Loucy (cell line): ENCODE measurements at regions not wholly inside any gene's neighbourhood (a gene's known extent, or its start where the extent isn't known, plus 50 kb on each side); places are given as distances from the start of the nearest gene placed in this dataset.

Experiments used
- H2AFZ ChIP-seq: fragments of 200-600 bp; sonication (generic); 2 replicates; pipeline ENCODE4 v1.6.0; 2016; ENCODE audit warnings: antibody characterized with exemption, mild to moderate bottlenecking, low read length, moderate library complexity
- H3F3A ChIP-seq: fragments of 200-600 bp; 2 replicates; pipeline ENCODE4 v1.6.0; 2016; ENCODE audit warnings: antibody characterized with exemption, low read depth, mild to moderate bottlenecking
- H3K27me3 ChIP-seq: fragments of 200-600 bp; sonication (generic); 2 replicates; pipeline ENCODE4 v1.6.1; 2014; ENCODE audit warnings: low read length, mild to moderate bottlenecking; ENCODE audit not compliant: insufficient read depth, poor library complexity, severe bottlenecking
- H3K36me3 ChIP-seq: fragments of 200-600 bp; sonication (generic); 2 replicates; pipeline ENCODE4 v1.6.1; 2016; ENCODE audit warnings: low read length; ENCODE audit not compliant: insufficient read depth
- H3K4me1 ChIP-seq: fragments of 200-600 bp; sonication (generic); 2 replicates; pipeline ENCODE4 v1.5.1; 2014; ENCODE audit warnings: low read length, mild to moderate bottlenecking; ENCODE audit not compliant: insufficient read depth, poor library complexity, severe bottlenecking
- H3K4me2 ChIP-seq: fragments of 200-600 bp; sonication (generic); 2 replicates; pipeline ENCODE4 v1.6.0; 2014; ENCODE audit warnings: antibody characterized with exemption, low read length, low read depth, mild to moderate bottlenecking; ENCODE audit not compliant: poor library complexity, severe bottlenecking
- H3K4me3 ChIP-seq: fragments of 200-600 bp; sonication (generic); 2 replicates; pipeline ENCODE4 v1.5.1; 2014; ENCODE audit warnings: low read length, mild to moderate bottlenecking, mixed read lengths; ENCODE audit not compliant: poor library complexity, severe bottlenecking
- H3K79me2 ChIP-seq: fragments of 200-600 bp; sonication (generic); 2 replicates; pipeline ENCODE4 v1.6.1; 2014; ENCODE audit warnings: low read length; ENCODE audit not compliant: insufficient read depth
- H3K9ac ChIP-seq: fragments of 200-600 bp; sonication (generic); 2 replicates; pipeline ENCODE4 v1.6.0; 2014; ENCODE audit warnings: mild to moderate bottlenecking, low read depth, low read length, moderate library complexity; ENCODE audit not compliant: poor library complexity, severe bottlenecking
- H3K9me2 ChIP-seq: fragments of 200-600 bp; sonication (generic); replicated peaks from 2 replicates; pipeline ENCODE4 v1.6.1; 2016; ENCODE audit warnings: low read depth, low read length, mixed read lengths
- H3K9me3 ChIP-seq: fragments of 200-600 bp; sonication (generic); 2 replicates; pipeline ENCODE4 v1.6.1; 2014; ENCODE audit warnings: mild to moderate bottlenecking, antibody characterized with exemption, low read length, low read depth; ENCODE audit not compliant: insufficient read depth
- H4K20me1 ChIP-seq: fragments of 200-600 bp; sonication (generic); 2 replicates; pipeline ENCODE4 v1.6.0; 2014; ENCODE audit warnings: antibody characterized with exemption, low read length, mild to moderate bottlenecking; ENCODE audit not compliant: insufficient read depth, poor library complexity, severe bottlenecking
- CTCF ChIP-seq: fragments of 200-600 bp; sonication (generic); conservative IDR thresholded peaks from 2 replicates; pipeline ENCODE4 v1.5.1; 2014; ENCODE audit warnings: mild to moderate bottlenecking, antibody characterized with exemption, low read length
- EZH2phosphoT487 ChIP-seq: fragments of 200-600 bp; IDR thresholded peaks from 2 replicates; pipeline ENCODE4 v1.6.1; 2018; ENCODE audit warnings: antibody characterized with exemption, mild to moderate bottlenecking, moderate library complexity, borderline replicate concordance

- Histone ChIP-seq H3K27me3 (no peaks in the 10 kb centered on the region), H3K4me1 (no peaks in the 10 kb centered on the region), H3K9me3 (0 out of 2 replicates have a peak, but pooled peaks cover 2% of the 10 kb centered on the region), H3K36me3 (no peaks in the 10 kb centered on the region), H3K4me2 (no peak overlapping the region), H3K9ac (no peak overlapping the region), H3F3A (no peaks in the 10 kb centered on the region), H3K79me2 (no peaks in the 10 kb centered on the region), H4K20me1 (no peaks in the 10 kb centered on the region), H2AFZ (no peak overlapping the region), H3K9me2 (no peaks in the 10 kb centered on the region), H3K4me3 (no peak overlapping the region)
- TF ChIP-seq CTCF (no peak), EZH2phosphoT487 (no peak)
These were observed 183.2 kb downstream of the TINAG start for GRCh38 chr6:54491431-54491830.

- Histone ChIP-seq H3K9ac (no peak overlapping the region), H3K4me3 (no peak overlapping the region), H3K4me1 (no peaks in the 10 kb centered on the region), H3K79me2 (no peaks in the 10 kb centered on the region), H3K36me3 (no peaks in the 10 kb centered on the region), H3F3A (no peaks in the 10 kb centered on the region), H3K4me2 (no peak overlapping the region), H2AFZ (no peak overlapping the region), H3K27me3 (no peaks in the 10 kb centered on the region), H3K9me3 (0 out of 2 replicates have a peak, but pooled peaks cover 2% of the 10 kb centered on the region), H4K20me1 (no peaks in the 10 kb centered on the region), H3K9me2 (no peaks in the 10 kb centered on the region)
- TF ChIP-seq EZH2phosphoT487 (no peak), CTCF (no peak)
These were observed 184.9 kb downstream of the TINAG start for GRCh38 chr6:54493138-54493537.

- Histone ChIP-seq H3K9me3 (no peaks in the 10 kb centered on the region), H3K36me3 (no peaks in the 10 kb centered on the region), H3F3A (no peaks in the 10 kb centered on the region), H3K4me2 (no peak overlapping the region), H3K4me3 (no peak overlapping the region), H2AFZ (no peak overlapping the region), H3K79me2 (no peaks in the 10 kb centered on the region), H4K20me1 (no peaks in the 10 kb centered on the region), H3K9ac (no peak overlapping the region), H3K27me3 (no peaks in the 10 kb centered on the region), H3K4me1 (no peaks in the 10 kb centered on the region), H3K9me2 (no peaks in the 10 kb centered on the region)
- no peak for TF ChIP-seq EZH2phosphoT487
- no peak for TF ChIP-seq CTCF
These were observed 194.9 kb downstream of the TINAG start for GRCh38 chr6:54503144-54503543.
